ENCODE measurements at regions not wholly inside any gene's neighbourhood (a gene's known extent, or its start where the extent isn't known, plus 50 kb on each side); places are given as distances from the start of the nearest gene placed in this dataset.

GRCh38 chr17:54220829-54221228 lies 398.1 kb downstream of the KIF2B start:
- Histone ChIP-seq H3K4me1 (no peaks in the 10 kb centered on the region), H3K4me3 (no peak overlapping the region), H3K36me3 (no peaks in the 10 kb centered on the region), H3K9me3 (peaks cover 0 to 4% (median 0%) of the 10 kb centered on the region in 8 donors), H3K27ac (no peak overlapping the region), H3K27me3 (replicated peaks in 1 of 7) (no peaks in the 10 kb centered on the region)
- TF ChIP-seq POLR2A (IDR thresholded peaks at IDR 0.05) (no peak), POLR2AphosphoS5 (IDR thresholded peaks at IDR 0.05) (no peak)
- TF ChIP-seq, protein P1, sequence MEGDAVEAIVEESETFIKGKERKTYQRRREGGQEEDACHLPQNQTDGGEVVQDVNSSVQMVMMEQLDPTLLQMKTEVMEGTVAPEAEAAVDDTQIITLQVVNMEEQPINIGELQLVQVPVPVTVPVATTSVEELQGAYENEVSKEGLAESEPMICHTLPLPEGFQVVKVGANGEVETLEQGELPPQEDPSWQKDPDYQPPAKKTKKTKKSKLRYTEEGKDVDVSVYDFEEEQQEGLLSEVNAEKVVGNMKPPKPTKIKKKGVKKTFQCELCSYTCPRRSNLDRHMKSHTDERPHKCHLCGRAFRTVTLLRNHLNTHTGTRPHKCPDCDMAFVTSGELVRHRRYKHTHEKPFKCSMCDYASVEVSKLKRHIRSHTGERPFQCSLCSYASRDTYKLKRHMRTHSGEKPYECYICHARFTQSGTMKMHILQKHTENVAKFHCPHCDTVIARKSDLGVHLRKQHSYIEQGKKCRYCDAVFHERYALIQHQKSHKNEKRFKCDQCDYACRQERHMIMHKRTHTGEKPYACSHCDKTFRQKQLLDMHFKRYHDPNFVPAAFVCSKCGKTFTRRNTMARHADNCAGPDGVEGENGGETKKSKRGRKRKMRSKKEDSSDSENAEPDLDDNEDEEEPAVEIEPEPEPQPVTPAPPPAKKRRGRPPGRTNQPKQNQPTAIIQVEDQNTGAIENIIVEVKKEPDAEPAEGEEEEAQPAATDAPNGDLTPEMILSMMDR (IDR thresholded peaks at IDR 0.05 in 8 of 11, conservative IDR thresholded peaks at IDR 0.05 in 3 of 11) = no peak
- no peak for DNase-seq
- intact Hi-C loops (cut with DNase I; ENCODE audit: low total_unique reads) = no loop called here
- 50 to 87% (median 67%) methylated on average over 1 of the region's 1 CpG for WGBS, 5 donors

DNA sequence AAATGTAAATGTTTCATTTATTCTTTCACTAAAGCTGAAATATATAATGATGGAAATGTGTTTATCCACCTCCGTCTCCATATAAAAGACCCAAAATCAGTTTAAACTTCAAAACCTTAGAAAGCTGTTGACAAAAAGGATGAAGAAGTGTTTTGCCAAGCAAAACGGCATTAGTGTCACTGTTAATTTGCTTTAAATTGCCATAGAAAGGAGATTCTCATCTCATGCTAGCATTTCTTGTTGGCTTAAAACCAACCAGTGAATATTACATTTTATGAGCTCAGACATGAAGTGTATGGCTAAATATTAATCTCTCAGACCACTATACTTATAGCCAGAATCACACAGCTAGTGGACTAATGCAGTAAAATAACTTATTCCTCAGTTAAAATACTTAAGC lies 398.8 kb downstream of the KIF2B start:
- Histone ChIP-seq H3K4me3 (no peak overlapping the region), H3K9me3 (peaks cover 0 to 5% (median 0%) of the 10 kb centered on the region in 8 donors), H3K27ac (no peak overlapping the region), H3K4me1 (no peaks in the 10 kb centered on the region), H3K27me3 (replicated peaks in 1 of 7) (no peaks in the 10 kb centered on the region), H3K36me3 (no peaks in the 10 kb centered on the region)
- intact Hi-C loops (cut with DNase I; ENCODE audit: low total_unique reads) = no loop called here
- no peak for DNase-seq
- TF ChIP-seq, protein P1 (IDR thresholded peaks at IDR 0.05 in 8 of 11, conservative IDR thresholded peaks at IDR 0.05 in 3 of 11) = no peak
- TF ChIP-seq POLR2AphosphoS5 (IDR thresholded peaks at IDR 0.05) (no peak), POLR2A (IDR thresholded peaks at IDR 0.05) (no peak)
- WGBS, 5 donors = 38 to 51% (median 42%) methylated on average over 2 of the region's 2 CpGs

GRCh38 chr17:54235571-54235970 lies 412.8 kb downstream of the KIF2B start:
- Histone ChIP-seq H3K4me1 (no peaks in the 10 kb centered on the region), H3K9me3 (peaks cover 0 to 6% (median 0%) of the 10 kb centered on the region in 8 donors), H3K36me3 (no peaks in the 10 kb centered on the region), H3K27me3 (replicated peaks in 1 of 7) (no peaks in the 10 kb centered on the region), H3K4me3 (no peak overlapping the region), H3K27ac (no peak overlapping the region)
- no peak for DNase-seq
- TF ChIP-seq, protein P1 (IDR thresholded peaks at IDR 0.05 in 8 of 11, conservative IDR thresholded peaks at IDR 0.05 in 3 of 11) = no peak
- no peak for TF ChIP-seq POLR2A (IDR thresholded peaks at IDR 0.05)
- no peak for TF ChIP-seq POLR2AphosphoS5 (IDR thresholded peaks at IDR 0.05)
- intact Hi-C loops (cut with DNase I; ENCODE audit: low total_unique reads) = no loop called here
- 61 to 76% (median 64%) methylated on average over 4 of the region's 4 CpGs for WGBS, 5 donors

DNA sequence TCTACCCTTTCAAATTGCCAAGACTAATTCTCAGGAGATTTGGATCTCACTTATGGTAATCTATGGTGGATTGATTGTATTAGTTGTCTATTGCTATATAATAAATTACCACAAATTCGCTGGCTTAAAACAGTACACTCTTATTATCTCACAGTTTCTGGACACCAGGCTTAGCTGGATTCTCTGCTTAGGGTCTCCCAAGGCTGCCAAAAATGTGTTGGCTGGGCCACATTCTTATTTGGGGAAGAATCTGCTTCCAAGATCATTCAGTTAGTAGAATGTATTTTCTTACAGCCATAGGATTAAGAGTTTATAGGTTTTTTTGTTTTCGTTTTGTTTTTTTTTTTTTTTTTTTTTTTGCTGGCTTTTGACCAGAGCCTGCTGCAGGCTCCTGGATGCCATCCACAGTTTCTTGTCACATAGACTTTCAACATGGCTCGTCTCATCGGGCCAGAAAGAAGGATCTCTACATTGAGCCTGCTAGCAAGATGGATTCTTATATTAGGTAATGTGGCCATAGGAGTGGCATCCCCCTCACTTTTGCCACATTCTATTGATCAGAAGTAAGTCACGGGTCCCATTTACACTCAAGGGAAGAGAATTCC lies 415.3 kb downstream of the KIF2B start:
- intact Hi-C loops (cut with DNase I; ENCODE audit: low total_unique reads) = no loop called here
- Histone ChIP-seq H3K27me3 (replicated peaks in 1 of 7) (no peaks in the 10 kb centered on the region), H3K4me1 (no peaks in the 10 kb centered on the region), H3K27ac (no peak overlapping the region), H3K4me3 (no peak overlapping the region), H3K9me3 (peaks cover 0 to 16% (median 5%) of the 10 kb centered on the region in 8 donors), H3K36me3 (no peaks in the 10 kb centered on the region)
- no peak for DNase-seq
- WGBS, 5 donors = 52 to 74% (median 65%) methylated on average over 5 of the region's 5 CpGs
- no peak for TF ChIP-seq POLR2AphosphoS5 (IDR thresholded peaks at IDR 0.05)
- TF ChIP-seq, protein P1 (IDR thresholded peaks at IDR 0.05 in 8 of 11, conservative IDR thresholded peaks at IDR 0.05 in 3 of 11) = no peak
- TF ChIP-seq POLR2A (IDR thresholded peaks at IDR 0.05) = no peak
